H1 (cell line): ENCODE measurements at regions not wholly inside any gene's neighbourhood (a gene's known extent, or its start where the extent isn't known, plus 50 kb on each side); places are given as distances from the start of the nearest gene placed in this dataset.

Experiments used
- CEBPB ChIP-seq: IDR thresholded peaks from 2 replicates; pipeline ENCODE4 v1.6.1; 2012; ENCODE audit warnings: low read depth, low read length
- CHD7 ChIP-seq: fragments of 300-600 bp; sonication (generic); IDR thresholded peaks from 2 replicates; pipeline ENCODE4 v1.7.1; 2012; ENCODE audit warnings: low read length, moderate library complexity, mild to moderate bottlenecking, inconsistent platforms; ENCODE audit not compliant: insufficient replicate concordance
- FOSL1 ChIP-seq: IDR thresholded peaks from 2 replicates; pipeline ENCODE4 v1.6.1; 2011; ENCODE audit warnings: mild to moderate bottlenecking, low read depth, low read length, moderate library complexity; ENCODE audit not compliant: insufficient read depth
- JUND ChIP-seq: IDR thresholded peaks from 2 replicates; pipeline ENCODE4 v1.6.1; 2011; ENCODE audit warnings: mild to moderate bottlenecking, improper control_type of control experiment, low read length
- SIX5 ChIP-seq: IDR thresholded peaks from 2 replicates; pipeline ENCODE4 v1.6.1; 2011; ENCODE audit warnings: mild to moderate bottlenecking, low read depth, low read length
- SUZ12 ChIP-seq: fragments of 200-600 bp; sonication (generic); IDR thresholded peaks from 2 replicates; pipeline ENCODE4 v1.6.1; 2012; ENCODE audit warnings: mild to moderate bottlenecking, inconsistent platforms, low read length, moderate library complexity, mixed read lengths
- TF ChIP-seq, protein P1 (sequence below): IDR thresholded peaks from 2 replicates; pipeline ENCODE4 v1.6.1; 2012; ENCODE audit warnings: inconsistent platforms

DNA sequence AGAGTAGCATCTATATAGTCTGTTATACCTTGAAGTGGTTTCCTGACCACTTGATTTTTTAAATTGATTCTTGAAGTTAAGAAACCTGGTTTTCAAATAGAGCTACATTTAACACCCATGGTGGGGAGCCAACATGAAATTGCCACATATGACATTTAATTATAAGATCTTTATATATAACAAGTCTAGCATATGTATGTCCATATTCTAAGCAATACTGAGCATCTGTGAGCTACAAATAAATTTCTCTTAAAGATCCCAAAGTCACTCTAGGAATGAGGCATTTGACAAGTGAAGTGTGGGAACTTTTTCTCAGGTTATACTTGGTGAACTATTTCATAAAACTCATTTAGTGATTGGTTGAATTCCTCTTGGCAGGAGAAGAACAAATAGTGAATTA lies 132.5 kb downstream of the RPL10L start (continued):
- TF ChIP-seq CHD7 (no peak), CEBPB (no peak), FOSL1 (no peak), JUND (no peak), SUZ12 (no peak), SIX5 (no peak)
- TF ChIP-seq, protein P1, sequence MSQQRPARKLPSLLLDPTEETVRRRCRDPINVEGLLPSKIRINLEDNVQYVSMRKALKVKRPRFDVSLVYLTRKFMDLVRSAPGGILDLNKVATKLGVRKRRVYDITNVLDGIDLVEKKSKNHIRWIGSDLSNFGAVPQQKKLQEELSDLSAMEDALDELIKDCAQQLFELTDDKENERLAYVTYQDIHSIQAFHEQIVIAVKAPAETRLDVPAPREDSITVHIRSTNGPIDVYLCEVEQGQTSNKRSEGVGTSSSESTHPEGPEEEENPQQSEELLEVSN: no peak
- TF ChIP-seq, all 59 proteins: peak for 0
